ENCODE measurements at regions not wholly inside any gene's neighbourhood (a gene's known extent, or its start where the extent isn't known, plus 50 kb on each side); places are given as distances from the start of the nearest gene placed in this dataset.

DNA sequence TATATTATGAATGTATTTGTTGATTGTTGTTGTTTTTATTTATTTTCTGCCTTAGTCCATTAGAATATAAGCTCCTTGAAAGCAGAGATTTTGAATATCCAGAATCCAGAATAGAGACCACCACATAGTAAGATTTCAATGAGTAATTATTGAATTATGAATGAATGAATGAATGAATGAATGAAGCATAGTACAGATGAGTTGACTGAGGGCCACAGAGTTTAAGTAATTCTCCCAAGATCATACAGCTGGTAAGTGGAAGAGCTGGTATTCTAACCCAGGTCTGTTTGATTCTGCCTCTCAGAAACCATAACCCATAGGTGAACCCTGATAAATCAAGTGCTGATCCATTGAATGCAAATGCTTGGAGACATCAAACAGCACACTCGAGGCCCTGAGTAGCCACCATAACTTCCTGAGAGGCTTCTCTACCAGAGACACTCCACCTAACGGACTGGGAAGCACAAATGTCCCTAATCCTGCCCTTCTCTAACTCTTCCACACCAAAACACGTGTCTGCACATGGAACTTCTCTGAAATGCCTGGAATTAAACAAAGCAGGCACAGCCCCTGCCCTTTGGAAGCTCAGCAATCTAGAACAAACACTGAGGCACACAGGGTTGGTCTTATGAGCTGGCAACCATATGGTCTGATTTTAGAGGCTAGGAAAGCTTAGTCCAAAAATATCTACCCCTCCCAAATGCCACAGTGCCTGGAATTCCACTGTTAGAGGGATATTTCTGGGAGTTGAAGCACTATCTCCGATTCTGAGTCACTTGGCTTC lies 190.1 kb downstream of the FOXO1 start:
- no peak for DNase-seq (ENCODE audit: low read depth, low spot score)

DNA sequence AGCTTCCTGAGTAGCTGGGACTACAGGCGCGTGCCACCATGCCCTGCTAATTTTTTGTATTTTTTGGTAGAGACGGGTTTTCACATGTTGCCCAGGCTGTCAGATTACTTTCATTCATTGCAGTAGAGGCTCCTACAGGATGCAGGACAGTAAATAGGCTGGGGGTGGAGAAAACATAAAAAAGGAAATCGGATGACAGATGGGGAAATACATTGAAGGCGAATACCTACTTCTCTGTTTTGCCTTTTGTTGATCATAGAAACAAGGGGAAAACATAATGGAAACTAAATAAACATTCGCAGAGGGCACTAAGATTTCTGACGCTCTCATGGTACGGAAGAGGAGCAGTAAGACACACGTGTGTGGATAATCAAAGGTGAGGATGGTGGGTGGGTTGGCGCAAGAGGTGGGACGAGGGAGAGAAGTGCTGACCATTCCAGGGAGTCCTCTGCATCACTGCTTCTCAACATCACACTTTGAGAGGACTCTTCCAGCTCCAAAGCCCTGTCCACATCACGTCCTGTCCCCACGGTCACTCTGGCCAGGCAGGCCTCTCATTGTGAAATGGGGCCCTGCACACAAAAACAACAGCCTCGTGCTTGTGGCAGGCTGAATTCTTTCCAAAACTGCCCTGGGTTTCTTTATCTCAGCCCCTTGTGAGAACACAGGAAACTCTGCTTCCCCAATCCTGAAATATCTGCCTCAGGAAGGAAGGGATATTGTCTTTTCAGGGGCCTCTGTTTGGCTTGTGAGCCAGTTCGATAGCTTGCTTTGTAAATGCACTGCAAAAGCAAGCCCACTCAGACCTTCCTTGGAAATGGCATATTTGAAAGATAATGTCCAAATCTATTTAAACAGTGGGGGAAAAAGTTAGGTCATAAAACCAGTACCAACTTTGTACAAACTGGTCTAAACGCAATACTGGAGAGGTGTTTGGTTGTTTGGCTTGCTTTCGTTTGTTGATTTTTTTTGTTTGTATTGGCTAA lies 188.5 kb downstream of the FOXO1 start:
- no peak for DNase-seq (ENCODE audit: low read depth, low spot score)

DNA sequence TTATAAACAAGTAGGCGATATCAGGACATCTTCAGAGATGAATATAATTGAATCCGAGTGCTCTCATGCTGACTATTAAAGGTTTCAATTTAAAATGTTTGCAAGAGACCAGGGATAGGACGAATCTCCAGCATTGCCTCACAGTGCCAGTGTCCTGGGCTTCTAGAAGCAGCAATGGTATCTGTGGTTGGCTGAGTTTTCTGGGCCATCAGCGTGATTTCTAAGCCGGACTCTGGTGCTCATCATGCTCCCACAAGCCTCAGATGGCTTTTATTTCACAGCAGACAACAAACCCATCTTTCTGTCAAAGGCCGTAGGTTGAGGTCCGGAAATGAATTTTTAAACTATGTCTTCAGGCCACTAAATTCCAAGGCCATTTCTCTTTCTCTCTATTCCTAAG lies 187.7 kb downstream of the FOXO1 start:
- DNase-seq (ENCODE audit: low read depth, low spot score), result no peak

DNA sequence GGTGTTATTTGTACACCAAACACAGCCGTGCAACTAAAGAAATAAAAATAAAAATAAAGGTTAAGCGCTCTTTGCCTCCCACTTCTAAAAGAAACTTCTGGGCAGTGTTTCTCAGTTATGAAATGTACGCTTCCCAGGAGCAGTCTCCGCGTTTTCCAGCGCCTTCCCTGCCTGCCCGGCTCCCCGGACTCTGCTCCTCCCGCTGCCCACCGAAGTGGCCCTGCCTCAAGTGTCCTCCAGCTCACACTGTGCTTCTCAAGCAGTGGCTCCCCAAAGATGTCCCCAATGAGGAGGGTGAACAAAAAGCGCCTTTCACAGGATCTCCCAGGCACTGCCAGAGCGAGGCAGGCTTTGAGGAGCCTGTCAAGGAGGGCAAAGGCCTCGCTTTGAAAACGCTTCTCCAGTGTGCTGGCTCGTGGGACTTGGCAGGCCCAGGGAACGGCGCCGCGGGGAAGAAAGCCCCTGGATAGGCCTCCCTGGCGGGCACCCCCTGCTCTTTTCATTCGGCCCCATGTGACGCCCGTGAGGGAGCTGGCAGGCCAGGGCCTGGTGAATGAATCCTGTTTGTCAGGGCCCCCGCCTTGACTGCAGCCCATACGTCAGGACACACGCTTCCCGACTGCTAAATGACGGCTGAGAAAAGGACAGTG lies 187.1 kb downstream of the FOXO1 start:
- no peak for DNase-seq (ENCODE audit: low read depth, low spot score)

DNA sequence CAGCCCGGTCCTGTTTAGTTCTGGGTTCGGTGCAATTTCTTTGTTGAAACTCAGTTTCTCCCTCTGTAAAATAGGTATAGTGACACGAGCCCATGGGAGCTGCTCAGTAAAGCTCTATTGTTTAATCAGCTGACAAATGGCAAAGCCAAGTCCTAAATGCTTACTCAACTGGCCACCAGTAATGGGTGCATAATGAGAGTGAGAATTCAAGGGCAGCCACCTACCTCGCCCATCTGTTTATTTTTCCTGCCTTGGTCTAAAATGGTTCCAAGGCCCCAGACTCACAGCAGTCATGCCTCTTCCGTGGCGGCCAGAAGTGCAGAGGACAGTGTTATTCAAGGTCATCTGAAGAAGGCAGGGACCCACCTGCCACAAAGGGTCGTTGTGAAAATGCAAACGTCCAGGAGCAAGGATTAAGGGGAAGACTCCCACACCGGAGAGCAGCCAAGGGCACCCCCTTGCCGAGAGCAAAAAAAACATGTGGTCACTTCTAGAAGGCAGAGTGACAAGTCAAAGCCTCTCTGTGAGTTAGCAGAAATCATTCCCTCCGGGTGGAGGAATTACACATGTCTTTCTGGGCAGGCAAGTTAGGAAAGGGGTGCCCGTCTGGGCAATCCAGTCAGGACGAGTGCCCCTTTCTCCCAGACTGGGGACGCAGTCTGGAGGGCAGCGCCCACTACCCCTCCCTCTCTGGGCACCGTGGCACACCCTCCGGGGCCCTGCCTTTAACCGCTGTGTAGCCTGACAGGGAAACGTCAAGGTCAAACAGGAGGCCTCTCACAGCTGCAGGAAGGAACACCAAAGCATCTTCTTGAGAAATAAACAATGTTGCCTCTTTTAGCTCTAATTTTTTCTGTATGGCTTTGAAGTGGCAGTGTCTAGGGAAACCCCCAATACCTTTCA lies 186.2 kb downstream of the FOXO1 start:
- DNase-seq (ENCODE audit: low read depth, low spot score), result no peak

DNA sequence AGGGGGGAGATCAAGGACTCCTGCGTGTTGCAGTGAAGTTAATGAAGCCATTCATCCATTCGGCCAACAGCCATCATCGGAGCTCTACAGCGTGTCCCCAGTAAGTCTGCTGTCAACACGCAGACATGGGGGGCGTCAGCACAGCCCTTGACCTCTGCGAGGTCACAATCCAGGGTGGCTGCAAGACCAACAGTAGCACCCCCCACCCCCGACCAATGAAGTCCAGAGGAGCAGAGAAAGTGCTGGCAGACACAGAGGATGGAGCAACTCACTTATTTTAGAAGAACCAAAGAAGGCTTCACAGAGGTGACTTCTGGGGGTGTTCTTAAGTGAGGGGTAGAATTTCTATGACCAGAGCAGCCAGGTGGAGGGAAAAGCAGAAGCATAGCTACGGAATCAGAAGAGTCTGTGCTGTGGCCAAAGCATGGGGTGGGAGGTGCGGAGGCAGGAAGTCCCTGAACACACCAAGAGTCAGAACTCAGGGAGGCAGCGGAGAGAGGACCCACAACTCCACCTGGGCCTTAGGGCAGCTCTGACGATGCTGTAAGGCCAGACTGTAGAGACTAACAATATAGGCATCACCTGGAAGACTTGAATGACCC lies 185.4 kb downstream of the FOXO1 start:
- no peak for DNase-seq (ENCODE audit: low read depth, low spot score)

DNA sequence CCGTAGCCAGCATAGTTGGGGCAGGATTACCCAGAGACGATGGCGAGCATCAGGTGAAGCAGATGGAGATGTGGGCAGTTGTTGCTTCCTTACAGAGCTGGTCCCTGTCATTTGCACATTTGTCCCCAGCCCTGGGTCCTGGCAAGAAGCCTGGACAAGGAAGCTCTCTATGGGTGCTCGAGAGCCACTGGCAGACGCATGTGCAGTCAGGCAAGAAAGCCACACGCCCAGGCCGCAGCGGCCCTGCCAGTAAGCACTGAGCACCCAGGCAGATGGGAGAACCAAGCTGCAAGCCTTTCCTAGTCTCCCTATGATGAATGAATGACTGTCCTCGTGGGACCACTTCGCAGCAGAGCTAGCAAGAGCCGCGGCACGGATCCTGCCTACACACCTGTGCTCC lies 182.8 kb downstream of the FOXO1 start:
- DNase-seq (ENCODE audit: low read depth, low spot score), result no peak

DNA sequence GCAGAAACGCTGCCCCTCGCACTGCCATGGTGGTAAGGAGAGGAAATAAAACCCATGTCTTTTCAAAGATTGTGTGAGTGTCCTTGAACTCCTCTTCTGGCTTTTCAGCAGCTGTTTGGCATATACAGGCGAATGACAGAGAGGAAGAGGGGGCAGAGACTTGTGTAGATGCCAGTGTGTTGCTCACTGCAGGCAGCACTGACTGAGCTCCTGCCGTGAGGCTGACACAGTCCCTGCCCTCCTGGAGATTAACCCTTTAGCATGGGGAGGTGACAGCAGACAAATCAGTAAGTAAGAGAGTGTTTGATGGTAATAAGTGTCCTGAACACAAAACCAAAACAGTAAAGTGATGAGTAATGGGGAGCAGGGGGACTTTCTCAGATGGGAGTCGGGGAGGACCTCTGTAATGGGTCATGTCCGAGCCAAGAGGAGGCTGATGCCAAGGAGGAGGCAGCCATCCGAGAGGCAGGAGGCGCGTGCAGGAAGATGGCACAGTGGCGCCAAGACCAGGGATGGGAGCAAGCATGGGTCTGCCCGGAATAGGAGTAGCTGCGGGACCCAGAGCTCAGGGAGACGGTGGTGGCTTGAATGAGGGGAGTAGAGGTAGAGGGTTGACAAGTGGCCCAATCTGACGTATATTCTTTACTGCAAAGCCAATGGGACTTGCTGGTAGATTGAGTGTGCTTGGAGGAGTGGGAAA lies 182.2 kb downstream of the FOXO1 start:
- DNase-seq (ENCODE audit: low read depth, low spot score), result no peak

DNA sequence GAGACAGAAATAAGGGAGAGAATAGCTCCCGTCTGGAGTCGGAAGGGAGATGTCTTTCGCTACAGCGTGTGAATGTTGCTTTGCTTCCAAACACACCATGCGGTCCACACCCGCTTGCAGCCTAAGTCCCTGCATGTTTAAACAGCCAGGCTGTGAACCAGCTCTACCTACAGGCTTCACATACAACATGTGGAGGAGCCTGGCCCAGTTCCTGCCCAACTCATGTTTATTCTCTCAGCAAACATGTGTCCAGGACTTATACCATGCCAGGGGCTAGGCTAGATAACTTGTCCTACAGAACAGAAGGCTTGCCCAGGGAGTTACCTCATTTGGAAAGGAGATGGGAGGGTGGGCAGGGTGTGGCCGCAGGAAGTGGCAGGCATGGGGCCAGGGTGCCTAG lies 181.5 kb downstream of the FOXO1 start:
- no peak for DNase-seq (ENCODE audit: low read depth, low spot score)

DNA sequence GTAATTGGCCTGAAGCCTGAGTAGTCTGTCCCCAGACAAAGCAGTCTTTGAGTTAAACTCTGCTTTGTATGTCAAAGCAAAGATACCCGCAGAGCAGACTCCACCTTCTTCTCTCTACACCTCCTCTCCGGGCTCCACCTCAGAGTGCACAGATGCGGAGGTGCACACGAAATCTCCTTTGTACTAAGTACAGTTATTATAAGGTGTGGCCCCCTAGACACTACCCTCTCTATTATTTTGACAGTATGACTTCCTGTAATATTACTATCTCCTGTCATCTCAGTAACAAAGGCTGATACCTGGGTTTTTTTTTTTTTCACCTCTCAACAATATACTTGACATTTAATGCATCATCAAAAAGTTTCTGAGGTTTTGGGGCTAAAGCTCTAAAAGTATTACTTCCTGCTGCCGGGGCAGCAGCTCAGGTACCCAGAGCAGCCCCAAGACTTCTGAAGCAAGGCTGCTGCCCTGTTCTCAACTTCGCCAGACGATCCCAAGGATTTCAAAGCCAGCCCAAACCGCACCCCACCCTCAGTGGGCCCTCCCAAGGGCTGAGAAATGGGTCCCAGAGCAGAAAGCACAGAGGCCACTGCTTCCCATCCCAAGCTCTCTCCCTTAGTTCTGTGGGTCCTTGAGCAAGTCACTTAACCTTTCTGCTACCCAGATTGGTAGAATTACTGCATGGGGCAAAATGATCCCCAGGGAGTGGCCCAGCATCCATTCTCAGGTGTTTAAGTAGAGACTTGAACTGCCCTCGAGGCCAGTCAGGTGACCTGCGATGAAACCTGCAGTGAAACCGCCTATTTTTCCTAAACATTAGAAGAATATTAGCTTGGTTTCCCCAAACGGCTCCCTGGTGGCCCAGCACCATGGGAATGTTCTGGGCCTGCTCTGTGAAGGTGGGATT lies 180.6 kb downstream of the FOXO1 start:
- peak; percentile 65 for DNase-seq (ENCODE audit: low read depth, low spot score)

DNA sequence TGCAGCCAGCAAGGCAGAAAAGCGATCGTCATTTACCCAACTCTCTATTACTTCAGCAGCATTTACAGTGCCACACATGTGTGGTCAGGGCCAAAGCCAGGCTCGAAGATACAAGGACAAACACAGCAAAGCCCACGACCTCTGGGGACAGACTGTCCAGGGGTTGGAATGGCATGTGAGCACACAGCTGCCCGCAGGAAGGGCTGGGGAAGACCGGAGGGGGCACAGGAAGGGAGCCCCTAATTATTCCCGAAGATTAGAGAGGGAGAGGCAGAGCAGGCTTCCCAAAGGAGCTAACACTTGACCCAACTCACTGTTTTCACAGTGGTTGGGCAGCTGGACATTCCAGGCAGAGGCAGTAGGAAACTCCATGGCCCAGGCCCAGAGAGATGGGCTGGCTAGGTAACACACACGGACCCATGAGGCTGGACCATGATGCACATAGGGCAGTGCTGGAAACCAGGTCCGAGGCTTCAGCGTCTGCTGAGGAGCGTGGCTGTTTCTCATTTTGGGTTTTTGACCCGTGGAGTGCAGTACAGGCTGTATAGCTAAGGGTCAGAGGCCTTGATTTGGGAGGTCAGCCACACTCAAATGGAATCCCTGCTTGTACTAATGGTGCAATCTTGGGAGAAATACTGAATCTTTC lies 179.8 kb downstream of the FOXO1 start:
- no peak for DNase-seq (ENCODE audit: low read depth, low spot score)

DNA sequence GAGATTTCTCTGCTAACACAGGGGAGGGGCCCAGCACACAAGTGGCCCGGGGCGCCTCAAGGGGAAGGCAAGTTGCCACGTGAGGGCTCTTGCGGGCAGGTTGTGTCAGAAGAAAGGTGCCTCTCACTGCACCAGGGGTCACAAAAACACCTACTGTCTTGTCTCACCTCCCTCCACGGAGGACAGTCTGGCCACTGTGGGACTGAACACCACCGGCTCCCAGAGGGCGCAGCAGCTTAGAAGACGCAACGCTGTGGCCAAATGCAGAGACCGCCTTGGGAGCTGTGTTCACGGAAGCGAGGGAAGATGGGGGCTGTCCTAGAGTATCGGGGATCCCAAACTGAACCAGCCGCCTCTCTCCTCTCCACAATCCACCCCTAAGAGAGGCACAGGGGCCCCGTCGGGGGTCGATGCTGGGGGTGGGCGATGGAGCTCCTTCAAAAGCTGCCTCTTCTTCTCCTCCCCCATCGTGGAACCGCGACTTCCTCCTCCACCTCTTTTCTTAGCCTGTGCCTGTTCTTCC lies 177.5 kb downstream of the FOXO1 start:
- no peak for DNase-seq (ENCODE audit: low read depth, low spot score)

DNA sequence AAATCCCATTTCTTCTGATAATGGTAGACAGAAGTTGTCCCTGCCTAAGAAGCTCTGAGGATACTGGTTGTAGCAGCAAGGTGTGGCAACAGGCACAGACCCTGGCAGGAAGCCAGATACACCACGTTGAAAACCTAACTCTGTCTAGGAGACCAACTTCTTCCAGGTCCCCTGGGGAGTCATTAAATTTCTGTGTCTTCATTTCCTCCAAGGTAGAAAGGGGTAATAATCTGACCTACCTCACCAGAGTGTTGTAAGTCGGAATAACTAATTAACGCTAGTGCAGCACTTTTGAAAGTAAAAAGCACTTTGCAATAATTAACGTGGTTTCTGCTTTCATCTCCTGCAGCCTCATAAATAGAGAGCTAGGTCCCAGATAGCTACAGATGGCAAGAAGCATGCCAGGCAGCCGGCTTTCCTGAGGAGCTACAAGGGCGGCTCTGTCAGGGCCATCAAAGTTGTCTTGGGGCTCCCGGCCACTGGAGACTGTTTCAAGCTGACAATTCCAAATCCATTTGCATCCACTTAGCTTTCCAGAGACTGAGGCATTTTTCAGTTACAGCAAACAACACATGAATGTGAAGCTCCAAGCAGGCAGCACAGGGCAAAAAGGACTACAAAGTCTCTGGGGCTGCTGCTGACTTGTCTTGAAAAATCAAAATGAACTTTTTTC lies 176.2 kb downstream of the FOXO1 start:
- no peak for DNase-seq (ENCODE audit: low read depth, low spot score)

DNA sequence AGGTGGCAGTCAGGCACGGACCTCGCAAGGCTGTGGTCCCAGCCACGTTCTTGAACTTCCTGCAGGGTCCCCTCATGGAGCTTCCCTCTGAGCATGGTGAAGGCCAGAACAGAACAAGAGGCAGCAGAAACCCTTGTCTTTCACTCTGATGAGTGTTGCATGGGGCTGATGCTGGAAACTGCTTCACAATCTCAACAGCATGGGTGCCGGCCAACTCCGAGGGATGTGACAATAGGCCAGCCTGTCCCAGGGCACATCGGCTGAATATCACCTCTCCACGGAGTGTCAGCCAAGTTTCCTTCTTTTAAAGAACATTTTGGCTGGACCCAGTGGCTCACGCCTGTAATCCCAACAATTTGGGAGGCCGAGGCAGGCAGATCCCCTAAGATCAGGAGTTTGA lies 173.9 kb downstream of the FOXO1 start:
- DNase-seq (ENCODE audit: low read depth, low spot score), result no peak

DNA sequence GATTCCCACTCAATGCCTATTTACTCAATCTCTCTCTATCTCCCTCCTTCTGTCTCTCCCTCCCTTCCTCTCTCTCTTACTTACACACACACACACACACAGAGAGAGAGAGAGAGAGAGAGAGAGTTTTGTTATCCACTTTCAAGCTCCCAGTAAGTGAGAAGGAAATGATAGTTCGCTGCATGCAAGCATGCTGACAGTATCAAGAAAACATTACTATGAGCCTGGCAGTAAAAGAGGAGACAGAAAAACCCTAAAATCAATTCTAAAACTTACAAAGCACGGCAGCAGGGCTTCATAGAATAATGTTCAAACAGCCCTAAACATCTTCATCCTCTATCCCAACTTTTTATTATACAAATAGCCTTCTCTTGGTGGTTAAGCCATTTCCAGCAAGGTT lies 171.9 kb downstream of the FOXO1 start:
- DNase-seq (ENCODE audit: low read depth, low spot score), result no peak

DNA sequence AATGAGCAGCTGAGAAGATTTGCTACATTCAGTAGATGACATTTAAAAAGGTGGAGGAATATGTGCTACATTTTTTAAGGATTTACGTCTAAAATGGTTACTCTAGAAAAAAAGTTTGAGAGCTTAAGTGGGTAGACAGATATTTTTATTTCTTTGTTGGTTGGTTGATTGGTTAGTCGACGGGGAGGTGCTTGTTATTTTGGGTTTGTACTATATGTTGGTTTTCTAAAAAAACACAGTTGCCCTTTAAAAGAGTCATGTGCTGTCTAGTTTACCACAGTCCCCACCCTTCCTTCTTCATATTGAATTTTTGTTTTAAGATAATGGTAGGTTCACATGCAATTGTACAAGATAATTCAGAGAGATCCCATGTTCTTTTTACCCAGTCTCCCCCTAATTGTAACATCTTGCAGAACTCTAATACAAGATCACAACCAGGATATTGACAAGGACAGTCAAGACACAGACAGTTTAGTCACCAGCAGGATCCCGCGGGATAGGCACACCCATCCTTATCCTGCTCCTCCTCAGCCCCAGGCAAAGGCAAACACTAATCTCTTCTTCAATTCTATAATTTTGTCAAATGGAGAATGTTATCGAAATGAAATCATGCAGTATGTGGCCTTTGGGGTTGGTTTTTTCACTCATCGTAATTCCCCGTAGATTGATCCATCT lies 171.4 kb downstream of the FOXO1 start:
- DNase-seq (ENCODE audit: low read depth, low spot score), result no peak

DNA sequence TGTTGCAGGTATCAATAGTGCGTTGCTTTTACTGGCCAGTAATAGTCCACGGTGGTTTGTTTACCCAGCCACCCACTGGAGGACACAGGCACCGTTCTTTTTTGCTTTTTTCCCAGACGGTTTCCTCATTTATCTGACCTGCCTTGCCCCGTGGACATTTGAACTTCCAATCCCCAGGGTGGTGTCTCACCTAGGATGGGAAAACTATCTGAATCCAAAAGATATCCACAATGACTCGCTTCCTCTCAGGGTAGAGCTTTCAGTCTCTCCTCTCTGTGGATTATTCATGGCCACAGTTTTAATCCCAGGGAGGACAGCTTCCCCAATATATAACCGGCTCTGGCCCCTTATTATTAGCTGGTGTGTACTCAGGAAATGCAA lies 170.8 kb downstream of the FOXO1 start:
- no peak for DNase-seq (ENCODE audit: low read depth, low spot score)
